H1 (cell line): ENCODE measurements at regions not wholly inside any gene's neighbourhood (a gene's known extent, or its start where the extent isn't known, plus 50 kb on each side); places are given as distances from the start of the nearest gene placed in this dataset.

Experiments
- CHD2 ChIP-seq: IDR thresholded peaks from 2 replicates; pipeline ENCODE4 v1.6.1; 2012; ENCODE audit warnings: low read length, improper control_type of control experiment
- CREB1 ChIP-seq: IDR thresholded peaks from 2 replicates; pipeline ENCODE4 v1.6.1; 2012; ENCODE audit warnings: inconsistent platforms
- CTCF ChIP-seq, 3 experiments: IDR thresholded peaks; 1 replicate in 2 of 3; 2 replicates in 1 of 3; pipeline versions ENCODE4 v1.5.1 to v1.6.1; 2011; ENCODE audit warnings: low read length in 3 of 3, mild to moderate bottlenecking in 3 of 3, inconsistent platforms in 2 of 3, low read depth in 1 of 3, moderate library complexity in 1 of 3; ENCODE audit not compliant: insufficient read depth in 1 of 3; ENCODE audit errors: control extremely low read depth in 1 of 3
- HDAC6 ChIP-seq: IDR thresholded peaks from one replicate; pipeline ENCODE4 v1.7.1; 2012; ENCODE audit warnings: low read depth, mild to moderate bottlenecking, inconsistent platforms, low read length, moderate library complexity
- POLR2A ChIP-seq, 2 experiments: IDR thresholded peaks; 1 replicate in 1 of 2; 2 replicates in 1 of 2; pipeline ENCODE4 v1.6.1; 2011; ENCODE audit warnings: low read depth in 2 of 2, low read length in 2 of 2, mild to moderate bottlenecking in 2 of 2; ENCODE audit errors: control extremely low read depth in 1 of 2
- POLR2AphosphoS5 ChIP-seq: IDR thresholded peaks from 2 replicates; pipeline ENCODE4 v1.6.1; 2011; ENCODE audit warnings: low read depth, low read length
- SIN3A ChIP-seq, 2 experiments: IDR thresholded peaks in 1 of 2; conservative IDR thresholded peaks in 1 of 2; 2 replicates each; pipeline ENCODE4 v1.6.1; 2011 to 2012; ENCODE audit warnings: low read length in 2 of 2, improper control_type of control experiment in 1 of 2, low read depth in 1 of 2, mild to moderate bottlenecking in 1 of 2
- USF2 ChIP-seq: IDR thresholded peaks from 2 replicates; pipeline ENCODE4 v1.6.1; 2011; ENCODE audit warnings: low read length, improper control_type of control experiment

GRCh38 chr4:3358656-3359055, 65.8 kb downstream of the RGS12 start:
- TF ChIP-seq POLR2AphosphoS5 = no peak
- no peak for TF ChIP-seq USF2
- TF ChIP-seq CHD2 = no peak
- TF ChIP-seq POLR2A (IDR thresholded peaks at IDR 0.05; ENCODE audit: control extremely low read depth in 1 of 2, low read depth in 2 of 2, low read length in 2 of 2) = no peak
- TF ChIP-seq CTCF (IDR thresholded peaks at IDR 0.05; ENCODE audit: control extremely low read depth in 1 of 3, insufficient read depth in 1 of 3, low read depth in 1 of 3, low read length in 3 of 3) = no peak
- no peak for TF ChIP-seq SIN3A (conservative IDR thresholded peaks at IDR 0.05 in 1 of 2, IDR thresholded peaks at IDR 0.05 in 1 of 2; ENCODE audit: low read depth in 1 of 2, low read length in 2 of 2)
- no peak for TF ChIP-seq CREB1
- TF ChIP-seq HDAC6 = no peak
